DND-41 (cell line): ENCODE measurements at regions not wholly inside any gene's neighbourhood (a gene's known extent, or its start where the extent isn't known, plus 50 kb on each side); places are given as distances from the start of the nearest gene placed in this dataset.

ENCODE experiments used
- CTCF ChIP-seq: IDR thresholded peaks from 2 replicates; pipeline ENCODE4 v1.5.1; 2012; ENCODE audit warnings: borderline replicate concordance, low read length, moderate library complexity, mild to moderate bottlenecking; ENCODE audit not compliant: poor library complexity, severe bottlenecking; ENCODE audit errors: extremely low read depth
- EZH2 ChIP-seq: IDR thresholded peaks from 3 replicates; pipeline ENCODE4 v1.6.1; 2012; ENCODE audit warnings: borderline replicate concordance, low read depth, mild to moderate bottlenecking, moderate library complexity, low read length, inconsistent platforms; ENCODE audit not compliant: severe bottlenecking

- TF ChIP-seq CTCF (no peak), EZH2 (no peak)
Observed at GRCh38 chr18:73597832-73598615, 549.6 kb downstream of the FBXO15 start.
